AG08396 (cell line): ENCODE measurements at regions not wholly inside any gene's neighbourhood (a gene's known extent, or its start where the extent isn't known, plus 50 kb on each side); places are given as distances from the start of the nearest gene placed in this dataset.
"Not testable (repeated sequence)": the region's sequence is repeated elsewhere in the genome, so short reads cannot be mapped to it uniquely, and the experiment has no call there.

Experiments
- DNase-seq: peaks from one replicate; pipeline ENCODE4 v3.0.0; 2012; ENCODE audit warnings: low spot score, mixed read lengths

DNA sequence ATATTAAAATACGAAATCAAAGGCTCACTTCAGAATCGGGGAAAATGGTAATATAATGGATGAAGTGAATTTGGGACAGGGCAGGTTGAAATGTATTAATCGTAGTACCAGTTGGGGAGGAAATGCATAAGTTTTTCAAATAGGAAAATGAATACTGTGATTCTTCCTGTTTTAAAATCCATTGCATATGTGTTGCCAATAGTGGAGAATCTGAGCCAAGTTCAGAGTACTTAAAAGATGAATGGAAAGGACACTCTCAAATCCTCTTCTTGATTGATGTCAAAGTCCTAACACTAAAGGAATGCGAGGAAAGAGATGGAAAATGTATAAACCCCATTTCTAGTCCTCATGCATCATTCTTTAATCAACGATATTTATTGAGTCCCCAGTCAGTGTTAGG lies 160.9 kb upstream of the CCNG1 start:
- DNase-seq, result no peak

- DNase-seq, result not testable (repeated sequence)
Observed at GRCh38 chr5:163280897-163281296, 156.5 kb upstream of the CCNG1 start.

- DNase-seq, result no peak
Observed at GRCh38 chr5:163281512-163281911, 155.9 kb upstream of the CCNG1 start.

DNA sequence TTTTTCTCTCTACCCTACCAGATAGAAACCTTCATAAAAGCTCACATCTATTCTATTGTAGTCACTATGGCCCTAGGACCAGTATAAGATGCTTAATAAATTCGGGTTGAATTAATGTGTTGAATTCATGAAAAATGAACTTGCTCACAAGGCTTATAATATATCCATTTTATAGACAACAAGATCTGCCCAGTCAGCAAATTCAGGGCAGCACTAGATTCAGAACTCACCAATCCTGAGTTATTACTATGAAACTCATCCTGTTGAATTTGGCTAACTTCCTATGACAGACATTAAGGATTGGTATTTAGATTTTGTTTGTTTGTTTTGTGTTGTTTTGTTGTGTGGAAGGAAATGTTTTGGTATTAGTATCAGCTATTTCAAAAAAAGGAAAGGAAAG lies 143.6 kb upstream of the CCNG1 start:
- DNase-seq, result no peak

DNA sequence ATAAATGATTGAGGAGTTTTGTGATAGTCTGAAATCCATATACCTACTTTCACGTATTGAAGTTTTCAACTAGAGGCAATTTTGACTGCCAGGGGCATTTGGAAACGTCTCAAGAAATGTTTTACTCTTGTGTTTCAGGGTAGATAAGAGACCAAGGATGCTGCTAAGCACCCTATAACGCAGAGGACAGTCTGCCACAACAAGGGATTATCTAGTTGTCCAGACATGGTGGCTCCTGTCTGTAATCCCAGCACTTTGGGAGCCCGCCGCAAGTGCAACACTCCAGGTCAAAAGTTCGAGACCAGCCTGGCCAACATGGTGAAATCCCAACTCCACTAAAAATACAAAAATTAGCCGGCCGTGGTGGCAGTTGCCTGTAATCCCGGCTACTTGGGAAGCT lies 133.7 kb upstream of the CCNG1 start:
- no peak for DNase-seq

DNA sequence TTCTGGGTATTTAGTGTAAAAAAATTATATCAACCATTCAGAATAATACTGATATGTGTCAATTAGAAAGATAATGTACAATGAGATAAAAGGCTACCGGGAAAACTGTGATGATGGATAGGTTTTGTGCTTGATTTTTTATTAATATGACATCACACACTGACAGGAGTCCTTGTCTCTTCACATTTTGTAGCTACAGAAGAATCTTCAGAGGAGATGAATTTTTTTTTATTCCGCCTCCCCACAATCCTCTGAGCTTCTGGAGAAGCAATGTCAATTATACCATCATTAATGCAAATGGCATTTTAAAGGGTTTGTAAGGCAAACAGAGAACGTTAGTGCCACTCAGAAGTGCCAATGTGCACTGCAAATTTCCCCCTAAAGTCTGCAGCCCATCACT lies 131.7 kb upstream of the CCNG1 start:
- DNase-seq, result no peak

GRCh38 chr5:163306421-163306820 lies 131.0 kb upstream of the CCNG1 start:
- DNase-seq, result no peak

- DNase-seq, result no peak
Observed at GRCh38 chr5:163309914-163310313, 127.5 kb upstream of the CCNG1 start.

DNA sequence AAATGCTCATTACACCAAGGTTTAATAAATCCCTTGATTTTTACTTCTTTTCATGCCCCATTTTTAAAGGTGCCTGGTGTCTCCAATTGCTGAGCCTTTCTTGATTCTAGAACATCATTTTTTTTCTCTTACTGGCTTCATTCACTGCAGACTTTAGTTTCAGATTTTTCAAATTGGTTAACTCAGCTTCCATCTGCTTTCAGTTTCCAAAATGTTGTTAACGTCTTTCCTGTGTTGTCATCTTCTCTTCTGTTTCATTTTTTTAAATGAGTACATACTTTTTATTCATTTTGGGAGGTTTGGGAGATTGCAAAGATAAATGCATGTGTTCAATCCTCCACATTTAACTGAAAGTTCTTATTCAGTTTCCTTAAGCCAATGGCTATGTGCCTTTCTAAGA lies 126.4 kb upstream of the CCNG1 start:
- no peak for DNase-seq

GRCh38 chr5:163312598-163312997 lies 124.8 kb upstream of the CCNG1 start:
- no peak for DNase-seq

- not testable (repeated sequence) for DNase-seq
Observed at GRCh38 chr5:163313049-163313448, 124.3 kb upstream of the CCNG1 start.

- not testable (repeated sequence) for DNase-seq
Observed at GRCh38 chr5:163316374-163316773, 121.0 kb upstream of the CCNG1 start.

DNA sequence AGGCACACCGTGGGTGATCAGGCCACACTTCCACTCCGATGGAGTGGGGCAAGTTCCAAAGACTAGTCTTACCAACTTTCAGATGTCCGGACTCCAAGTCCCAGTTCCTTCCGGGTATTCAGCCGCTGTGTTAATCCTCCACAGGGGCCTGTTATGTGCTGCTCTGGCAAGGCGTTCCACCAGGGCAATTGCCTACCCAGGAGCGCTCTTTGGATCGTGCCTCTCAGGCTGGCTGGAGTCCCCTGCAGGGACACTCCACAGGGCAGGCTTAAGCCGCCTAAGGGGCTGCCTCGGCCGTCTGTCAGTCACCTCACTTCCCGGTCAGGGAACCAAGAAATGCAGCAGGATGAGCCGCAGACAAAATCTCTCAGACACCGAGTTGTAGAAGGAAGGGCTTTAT lies 118.7 kb upstream of the CCNG1 start:
- no peak for DNase-seq

DNA sequence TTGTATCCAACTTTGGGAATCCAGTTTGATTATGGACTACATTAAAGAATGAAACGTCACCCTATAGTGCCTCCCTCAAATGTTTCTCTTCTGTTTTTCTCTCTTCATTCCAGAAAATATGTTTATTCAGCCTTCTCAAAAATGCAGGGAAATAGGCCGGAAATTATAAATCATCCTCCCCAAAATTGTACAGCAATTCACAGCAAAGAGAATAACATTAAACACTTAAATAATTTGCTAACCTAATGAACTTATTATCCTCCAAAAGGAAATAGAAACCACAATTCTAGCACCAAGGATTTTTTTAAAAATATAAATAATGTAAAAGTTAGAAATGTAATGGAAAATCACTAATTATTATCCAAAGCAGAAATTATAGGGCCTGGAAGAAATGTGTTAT lies 115.9 kb upstream of the CCNG1 start:
- DNase-seq, result no peak

GRCh38 chr5:163330723-163331668 lies 106.4 kb upstream of the CCNG1 start:
- no peak for DNase-seq

DNA sequence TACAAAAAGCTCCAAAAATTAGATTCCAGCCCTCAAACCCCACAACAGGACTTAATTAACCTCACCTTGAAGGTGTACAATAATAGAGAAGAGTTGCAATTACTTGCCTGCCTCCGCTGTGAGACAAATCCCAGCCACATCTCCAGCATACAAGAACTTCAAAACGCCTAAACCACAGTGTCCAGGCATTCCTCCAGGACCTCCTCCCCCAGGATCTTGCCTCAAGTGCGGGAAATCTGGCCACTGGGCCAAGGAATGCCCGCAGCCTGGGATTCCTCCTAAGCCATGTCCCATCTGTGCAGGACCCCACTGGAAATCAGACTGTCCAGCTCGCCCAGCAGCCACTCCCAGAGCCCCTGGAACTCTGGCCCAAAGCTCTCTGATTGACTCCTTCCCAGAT lies 101.3 kb upstream of the CCNG1 start:
- DNase-seq, result not testable (repeated sequence)

GRCh38 chr5:163339148-163339547 lies 98.2 kb upstream of the CCNG1 start:
- DNase-seq, result no peak

GRCh38 chr5:163340378-163340777 lies 97.0 kb upstream of the CCNG1 start:
- not testable (repeated sequence) for DNase-seq

DNA sequence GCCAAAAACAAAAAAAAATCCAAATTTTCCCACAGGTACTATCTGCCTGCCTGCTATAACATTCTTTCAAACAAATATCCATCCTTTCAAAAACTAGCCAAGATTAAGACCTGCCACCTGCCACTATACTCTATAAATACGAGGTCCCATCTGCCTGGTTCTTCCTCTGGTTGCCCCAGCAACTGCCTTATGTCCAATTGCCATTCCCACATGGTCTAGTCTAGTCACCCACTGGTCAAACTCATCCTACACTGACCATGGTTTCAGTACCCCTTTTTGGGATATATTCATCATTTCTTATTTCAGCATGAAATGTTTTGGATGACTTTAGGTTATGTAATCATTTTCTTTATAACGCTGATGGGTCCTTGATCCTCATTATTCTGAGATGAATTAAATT lies 95.1 kb upstream of the CCNG1 start:
- DNase-seq, result no peak

GRCh38 chr5:163345216-163345615 lies 92.2 kb upstream of the CCNG1 start:
- no peak for DNase-seq

DNA sequence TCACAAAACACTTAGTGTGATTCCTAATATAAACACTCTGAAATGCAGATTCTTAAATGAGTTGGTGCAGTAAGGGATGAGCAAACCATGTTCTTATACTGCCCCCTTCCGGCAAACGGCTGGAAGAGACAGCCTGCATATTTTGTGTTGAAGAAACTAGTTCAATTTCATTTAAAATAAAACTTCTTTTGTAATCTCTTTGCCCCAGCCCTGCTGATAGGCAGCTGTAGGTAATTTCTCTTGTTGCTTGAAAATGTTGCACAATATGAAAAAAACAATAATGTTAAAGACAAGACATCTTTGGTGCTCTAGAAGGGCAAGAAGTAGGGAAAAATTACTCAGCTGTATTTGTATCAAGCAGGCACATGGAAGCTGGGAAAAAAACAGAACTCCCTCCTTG lies 89.7 kb upstream of the CCNG1 start:
- peak; percentile 70 for DNase-seq

- no peak for DNase-seq
Observed at GRCh38 chr5:163350083-163350482, 87.3 kb upstream of the CCNG1 start.

- no peak for DNase-seq
Observed at GRCh38 chr5:163352531-163352930, 84.9 kb upstream of the CCNG1 start.

- not testable (repeated sequence) for DNase-seq
Observed at GRCh38 chr5:163355811-163356210, 81.6 kb upstream of the CCNG1 start.
